Natural killer cell (primary cell): ENCODE measurements at regions not wholly inside any gene's neighbourhood (a gene's known extent, or its start where the extent isn't known, plus 50 kb on each side); places are given as distances from the start of the nearest gene placed in this dataset.

Experiments
- ATAC-seq, 3 donors: fragments of 150-1000 bp in 2 of 3; fragments of 200-7000 bp in 1 of 3; cut with Tn5 transposase; 1 replicate in 1 of 3; 2 replicates in 2 of 3; pipeline ENCODE4 v1.10.0; 2021; ENCODE audit warnings: mild to moderate bottlenecking in 2 of 3, moderate library complexity in 2 of 3
- DNase-seq, 2 donors: peaks; one replicate each; pipeline versions ENCODE4 v3.0.0 to v3.0.0-alpha.2; 2013 to 2021; ENCODE audit warnings: mixed read lengths in 1 of 2
- H3K27ac ChIP-seq: one replicate; pipeline ENCODE4 v1.5.1; 2013; ENCODE audit warnings: mild to moderate bottlenecking, low read length
- H3K27me3 ChIP-seq: one replicate; pipeline ENCODE4 v1.6.1; 2013; ENCODE audit warnings: low read length; ENCODE audit not compliant: control insufficient read depth, insufficient read depth
- H3K36me3 ChIP-seq: one replicate; pipeline ENCODE4 v1.6.1; 2013; ENCODE audit warnings: low read length; ENCODE audit not compliant: control insufficient read depth, insufficient read depth
- H3K4me1 ChIP-seq: one replicate; pipeline ENCODE4 v1.6.1; 2013; ENCODE audit warnings: low read length; ENCODE audit not compliant: control insufficient read depth, insufficient read depth
- H3K4me3 ChIP-seq: one replicate; pipeline ENCODE4 v1.5.1; 2013; ENCODE audit warnings: low read length
- H3K9me3 ChIP-seq: one replicate; pipeline ENCODE4 v1.6.1; 2013; ENCODE audit warnings: low read length; ENCODE audit not compliant: control insufficient read depth, insufficient read depth
- H3K27ac Mint-ChIP-seq, 2 donors: one replicate each; pipeline ENCODE4 v1.8.0; 2022; ENCODE audit warnings: mild to moderate bottlenecking in 2 of 2, mixed read lengths in 2 of 2, moderate library complexity in 1 of 2
- H3K27me3 Mint-ChIP-seq, 2 donors: one replicate each; pipeline ENCODE4 v1.8.0; 2022; ENCODE audit warnings: low read depth in 2 of 2, mixed read lengths in 2 of 2
- H3K36me3 Mint-ChIP-seq: one replicate; pipeline ENCODE4 v1.8.0; 2022; ENCODE audit warnings: mixed read lengths
- H3K4me1 Mint-ChIP-seq, 2 donors: one replicate each; pipeline ENCODE4 v1.8.0; 2022; ENCODE audit warnings: mixed read lengths in 2 of 2
- H3K4me3 Mint-ChIP-seq: one replicate; pipeline ENCODE4 v1.8.0; 2022; ENCODE audit warnings: mild to moderate bottlenecking, moderate library complexity, mixed read lengths
- H3K9me3 Mint-ChIP-seq, 2 donors: one replicate each; pipeline ENCODE4 v1.8.0; 2022; ENCODE audit warnings: mixed read lengths in 2 of 2
- WGBS: methylation state at CpG from one replicate; pipeline ENCODE4 v1.1.7; 2013; ENCODE audit warnings: missing lambda C conversion rate; ENCODE audit not compliant: insufficient coverage; 5-methylcytosine and 5-hydroxymethylcytosine counted together
- intact Hi-C: fragments of 100-400 bp; cut with micrococcal nuclease; formaldehyde crosslinking; loops from one replicate; pipeline ENCODE4 v1.14.2; 2022
- TF ChIP-seq, protein P1 (sequence below): fragments of 200-600 bp; IDR thresholded peaks from one replicate; pipeline ENCODE4 v1.8.0; 2022; ENCODE audit warnings: antibody characterized with exemption

DNA sequence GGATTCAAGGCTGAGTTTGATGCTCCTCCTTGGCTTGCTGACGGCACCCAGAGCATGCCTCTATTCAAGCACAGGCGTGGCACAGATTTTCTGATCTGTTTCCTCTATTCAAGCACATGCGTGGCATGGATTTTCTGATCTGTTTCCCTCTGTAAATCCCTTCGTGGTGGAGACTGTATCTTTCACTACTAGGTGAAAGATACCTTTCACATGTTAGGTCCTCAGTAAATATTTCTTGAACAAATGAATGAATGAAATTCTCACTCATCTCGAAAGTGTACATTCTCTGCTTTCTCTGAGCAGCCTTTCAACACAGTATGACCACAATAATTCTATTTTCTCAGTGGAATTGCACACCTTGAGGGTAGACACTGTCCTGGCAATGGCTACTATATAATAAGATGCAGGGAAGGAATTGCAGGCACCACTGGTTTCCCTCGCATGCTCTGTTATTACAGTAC lies 72.6 kb upstream of the F13A1 start:
- no peak overlapping the region for H3K27ac ChIP-seq
- Mint-ChIP-seq H3K9me3 (no peaks in the 10 kb centered on the region), H3K4me1 (no peaks in the 10 kb centered on the region), H3K36me3 (no peaks in the 10 kb centered on the region), H3K27ac (no peak overlapping the region), H3K4me3 (no peak overlapping the region), H3K27me3 (peaks cover 18 to 32% of the 10 kb centered on the region in 2 donors)
- TF ChIP-seq, protein P1, sequence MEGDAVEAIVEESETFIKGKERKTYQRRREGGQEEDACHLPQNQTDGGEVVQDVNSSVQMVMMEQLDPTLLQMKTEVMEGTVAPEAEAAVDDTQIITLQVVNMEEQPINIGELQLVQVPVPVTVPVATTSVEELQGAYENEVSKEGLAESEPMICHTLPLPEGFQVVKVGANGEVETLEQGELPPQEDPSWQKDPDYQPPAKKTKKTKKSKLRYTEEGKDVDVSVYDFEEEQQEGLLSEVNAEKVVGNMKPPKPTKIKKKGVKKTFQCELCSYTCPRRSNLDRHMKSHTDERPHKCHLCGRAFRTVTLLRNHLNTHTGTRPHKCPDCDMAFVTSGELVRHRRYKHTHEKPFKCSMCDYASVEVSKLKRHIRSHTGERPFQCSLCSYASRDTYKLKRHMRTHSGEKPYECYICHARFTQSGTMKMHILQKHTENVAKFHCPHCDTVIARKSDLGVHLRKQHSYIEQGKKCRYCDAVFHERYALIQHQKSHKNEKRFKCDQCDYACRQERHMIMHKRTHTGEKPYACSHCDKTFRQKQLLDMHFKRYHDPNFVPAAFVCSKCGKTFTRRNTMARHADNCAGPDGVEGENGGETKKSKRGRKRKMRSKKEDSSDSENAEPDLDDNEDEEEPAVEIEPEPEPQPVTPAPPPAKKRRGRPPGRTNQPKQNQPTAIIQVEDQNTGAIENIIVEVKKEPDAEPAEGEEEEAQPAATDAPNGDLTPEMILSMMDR: no peak
- intact Hi-C loops: no loop called here
- WGBS: 74% methylated on average over 6 of the region's 6 CpGs
- no peaks in the 10 kb centered on the region for H3K9me3 ChIP-seq
- H3K4me3 ChIP-seq: no peak overlapping the region
- no peak for ATAC-seq
- H3K4me1 ChIP-seq: peaks cover 16% of the 10 kb centered on the region
- no peak for DNase-seq
- no peaks in the 10 kb centered on the region for H3K36me3 ChIP-seq
- H3K27me3 ChIP-seq: no peaks in the 10 kb centered on the region

DNA sequence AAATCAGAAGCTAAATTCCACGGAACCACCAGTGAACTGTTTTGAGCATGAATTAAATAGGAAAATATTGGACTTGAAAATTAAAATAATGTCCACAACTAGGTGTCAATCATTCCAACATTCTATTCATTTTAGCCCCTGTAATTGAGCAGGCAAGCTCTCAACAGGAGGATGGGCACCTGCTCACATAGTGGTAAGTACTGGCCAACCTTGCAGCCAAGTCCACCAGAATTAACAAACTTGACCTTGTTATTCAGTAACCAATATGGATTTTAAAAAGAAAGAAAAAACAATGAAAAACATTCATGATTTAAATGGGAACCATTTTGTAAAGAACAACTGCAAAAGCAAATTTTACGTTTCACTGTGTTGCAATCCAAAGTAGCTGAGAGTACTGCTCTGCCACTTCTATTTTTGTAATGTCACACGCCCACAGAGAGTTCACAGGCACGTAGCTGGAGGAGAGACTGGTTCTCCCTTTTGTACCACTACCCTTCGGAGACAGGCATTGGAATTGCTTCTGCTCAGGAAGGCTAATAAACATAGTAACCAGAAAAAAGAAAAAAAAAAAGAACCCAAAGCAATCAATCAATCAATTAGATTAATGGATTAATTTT lies 75.2 kb upstream of the F13A1 start:
- TF ChIP-seq, protein P1: no peak
- Mint-ChIP-seq H3K27me3 (peaks cover 14 to 18% of the 10 kb centered on the region in 2 donors), H3K36me3 (no peaks in the 10 kb centered on the region), H3K4me1 (no peaks in the 10 kb centered on the region), H3K27ac (no peak overlapping the region), H3K4me3 (no peak overlapping the region), H3K9me3 (no peaks in the 10 kb centered on the region)
- no peaks in the 10 kb centered on the region for H3K36me3 ChIP-seq
- H3K27me3 ChIP-seq: no peaks in the 10 kb centered on the region
- H3K4me1 ChIP-seq: peaks cover 13% of the 10 kb centered on the region
- intact Hi-C loops: no loop called here
- DNase-seq (no peak), ATAC-seq (no peak)
- H3K4me3 ChIP-seq: no peak overlapping the region
- no peak overlapping the region for H3K27ac ChIP-seq
- no peaks in the 10 kb centered on the region for H3K9me3 ChIP-seq
- WGBS: 61% methylated on average over 3 of the region's 5 CpGs

DNA sequence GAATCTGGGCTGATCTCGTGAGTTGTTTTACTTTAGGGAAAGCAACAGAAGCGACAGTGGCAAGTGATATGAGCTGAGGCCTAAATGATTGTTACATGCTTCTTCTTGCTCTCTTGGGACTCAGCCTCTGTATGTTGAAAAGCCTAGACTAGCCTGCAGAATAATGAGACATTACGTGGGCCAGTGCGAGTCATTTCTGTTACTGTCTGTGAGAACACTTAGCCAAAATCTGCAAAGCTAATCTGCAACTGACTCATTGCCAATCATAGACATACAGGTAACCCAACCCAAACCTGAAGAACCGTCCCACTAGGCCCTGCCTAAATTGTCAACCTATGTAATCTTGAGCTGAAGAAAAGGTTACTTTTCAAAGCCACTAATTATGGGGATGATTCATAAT lies 77.4 kb upstream of the F13A1 start:
- no peak overlapping the region for H3K4me3 Mint-ChIP-seq
- Histone ChIP-seq H3K27ac (no peak overlapping the region), H3K36me3 (no peaks in the 10 kb centered on the region), H3K4me3 (no peak overlapping the region), H3K9me3 (no peaks in the 10 kb centered on the region), H3K4me1 (peaks cover 2% of the 10 kb centered on the region), H3K27me3 (no peaks in the 10 kb centered on the region)
- TF ChIP-seq, protein P1: no peak
- DNase-seq (no peak), ATAC-seq (no peak)
- no peaks in the 10 kb centered on the region for H3K36me3 Mint-ChIP-seq
- no peaks in the 10 kb centered on the region for H3K9me3 Mint-ChIP-seq
- intact Hi-C loops: no loop called here
- 88% methylated on average over 4 of the region's 5 CpGs for WGBS
- no peak overlapping the region for H3K27ac Mint-ChIP-seq
- H3K27me3 Mint-ChIP-seq: peaks cover 17 to 18% of the 10 kb centered on the region in 2 donors
- H3K4me1 Mint-ChIP-seq: no peaks in the 10 kb centered on the region

DNA sequence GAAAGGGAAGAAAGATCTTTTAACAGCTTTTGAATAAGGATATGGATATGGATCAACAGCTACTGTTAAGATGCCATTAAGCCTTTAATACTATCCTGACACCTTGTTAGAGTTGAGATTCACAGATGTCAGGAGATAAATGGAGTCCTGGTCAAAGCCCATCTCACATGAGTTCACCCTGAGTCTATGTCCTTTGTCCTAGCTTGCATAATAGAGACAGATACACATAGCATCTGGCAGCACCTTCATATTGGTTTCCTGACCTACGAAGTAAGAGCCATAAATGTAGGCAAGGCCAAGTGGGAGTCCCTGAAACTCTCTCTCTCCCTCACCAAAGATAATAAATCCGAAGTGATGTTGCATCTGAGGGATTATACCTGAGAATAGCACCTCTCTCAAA lies 79.1 kb upstream of the F13A1 start:
- no peak overlapping the region for H3K27ac ChIP-seq
- no peaks in the 10 kb centered on the region for H3K4me1 ChIP-seq
- no peaks in the 10 kb centered on the region for H3K9me3 ChIP-seq
- intact Hi-C loops: no loop called here
- no peaks in the 10 kb centered on the region for H3K27me3 ChIP-seq
- no peaks in the 10 kb centered on the region for H3K36me3 ChIP-seq
- no peak overlapping the region for H3K27ac Mint-ChIP-seq
- DNase-seq (no peak), ATAC-seq (no peak)
- no peaks in the 10 kb centered on the region for H3K9me3 Mint-ChIP-seq
- no peaks in the 10 kb centered on the region for H3K36me3 Mint-ChIP-seq
- H3K4me1 Mint-ChIP-seq: no peaks in the 10 kb centered on the region
- peaks cover 15 to 18% of the 10 kb centered on the region in 2 donors for H3K27me3 Mint-ChIP-seq
- H3K4me3 Mint-ChIP-seq: no peak overlapping the region
- no peak overlapping the region for H3K4me3 ChIP-seq
- TF ChIP-seq, protein P1: no peak
- WGBS: 82% methylated on average over 2 of the region's 2 CpGs
